Fibroblast of skin of back (primary cell): ENCODE measurements at regions not wholly inside any gene's neighbourhood (a gene's known extent, or its start where the extent isn't known, plus 50 kb on each side); places are given as distances from the start of the nearest gene placed in this dataset.
A peak's percentile ranks its signal among the peaks of the same experiment; 100 is the strongest.

Experiments used
- DNase-seq: peaks from one replicate; pipeline ENCODE4 v3.0.0-alpha.2; 2013

GRCh38 chr10:4730998-4731397, 95.0 kb upstream of the AKR1E2 start:
- DNase-seq: no peak

- DNase-seq: peak; percentile 93
Measured at GRCh38 chr10:4725917-4726606, 99.9 kb upstream of the AKR1E2 start.

- no peak for DNase-seq
Measured at GRCh38 chr10:4723860-4724259, 102.1 kb upstream of the AKR1E2 start.

- DNase-seq: peak; percentile 34
Measured at GRCh38 chr10:4721999-4722753, 103.8 kb upstream of the AKR1E2 start.

DNA sequence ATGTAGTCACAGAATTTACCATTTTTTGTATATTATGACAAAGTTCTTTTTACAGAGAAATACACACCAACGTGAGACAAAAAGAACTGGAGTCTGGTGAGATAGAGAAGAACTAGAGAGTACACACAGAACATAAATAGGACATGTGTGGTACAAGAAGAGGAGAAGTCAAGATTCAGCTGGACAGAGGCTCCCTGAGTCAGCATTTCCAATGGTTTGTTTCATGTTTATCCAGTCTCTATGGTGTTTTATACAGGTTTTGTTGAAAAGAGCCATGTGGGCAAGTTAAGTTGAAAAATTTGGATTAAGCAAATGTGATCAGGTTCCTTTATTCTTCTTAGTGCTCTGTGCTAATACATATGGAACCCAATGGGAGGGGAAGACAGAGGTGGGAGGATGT, 105.5 kb upstream of the AKR1E2 start:
- DNase-seq: no peak

DNA sequence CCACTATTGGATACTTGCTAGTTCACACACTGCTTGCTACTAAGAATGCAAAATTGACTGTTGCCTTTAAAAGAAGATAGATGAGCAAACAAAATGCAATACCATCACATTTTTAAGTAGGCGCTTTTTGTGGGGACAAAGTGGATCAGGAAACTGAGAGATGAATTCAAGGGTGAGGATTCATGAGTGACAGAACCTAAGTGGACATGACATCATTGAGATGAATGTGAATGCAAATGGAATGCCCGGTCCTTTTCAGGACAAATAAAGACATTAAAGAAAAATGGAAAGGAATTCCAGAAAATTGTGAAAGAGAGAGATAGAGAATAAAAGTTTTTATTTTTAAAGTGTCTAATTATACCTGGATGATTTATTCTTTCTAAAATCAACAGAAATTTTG, 106.3 kb upstream of the AKR1E2 start:
- DNase-seq: no peak

- no peak for DNase-seq
Measured at GRCh38 chr10:4719036-4719435, 107.0 kb upstream of the AKR1E2 start.

- no peak for DNase-seq
Measured at GRCh38 chr10:4718544-4718943, 107.5 kb upstream of the AKR1E2 start.

DNA sequence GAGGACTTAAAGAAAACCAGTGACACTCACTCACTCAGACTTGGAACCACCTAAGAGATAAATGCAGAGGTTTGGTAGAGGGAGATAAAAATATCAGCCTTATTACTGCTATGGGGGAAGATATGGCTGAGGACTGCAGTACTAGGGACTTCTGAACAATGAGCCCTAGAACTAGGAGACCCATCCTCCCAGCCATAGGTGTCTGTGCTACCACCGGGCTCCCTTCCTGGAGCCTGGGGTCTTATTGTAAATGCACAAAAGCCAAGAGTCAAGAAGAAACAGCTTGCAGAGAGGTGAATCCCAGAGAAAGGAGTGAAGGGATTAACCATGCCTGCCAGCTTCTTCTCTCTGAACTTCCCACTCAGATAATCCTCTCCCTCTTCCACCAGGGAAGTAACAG, 108.3 kb upstream of the AKR1E2 start:
- DNase-seq: no peak

DNA sequence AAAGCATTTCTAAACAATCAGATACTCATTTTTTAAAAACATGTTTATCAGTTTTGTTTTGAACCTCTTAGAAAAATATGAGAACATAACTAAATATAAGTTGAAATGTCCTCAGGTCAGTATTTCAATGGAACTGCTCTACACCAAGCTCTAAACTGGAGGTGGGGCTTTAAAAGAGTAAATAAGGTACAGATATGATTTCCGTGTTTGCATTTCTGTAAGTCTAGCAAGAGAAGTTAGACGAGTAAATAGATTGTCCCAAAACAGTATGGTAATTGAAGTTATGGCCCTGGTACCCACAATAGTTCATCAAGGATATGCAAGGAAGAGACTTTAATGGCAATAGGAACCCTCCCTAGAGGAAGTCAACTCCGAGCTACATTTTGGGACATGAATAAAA, 115.1 kb upstream of the AKR1E2 start:
- no peak for DNase-seq

GRCh38 chr10:4708123-4708759, 117.8 kb upstream of the AKR1E2 start:
- no peak for DNase-seq

DNA sequence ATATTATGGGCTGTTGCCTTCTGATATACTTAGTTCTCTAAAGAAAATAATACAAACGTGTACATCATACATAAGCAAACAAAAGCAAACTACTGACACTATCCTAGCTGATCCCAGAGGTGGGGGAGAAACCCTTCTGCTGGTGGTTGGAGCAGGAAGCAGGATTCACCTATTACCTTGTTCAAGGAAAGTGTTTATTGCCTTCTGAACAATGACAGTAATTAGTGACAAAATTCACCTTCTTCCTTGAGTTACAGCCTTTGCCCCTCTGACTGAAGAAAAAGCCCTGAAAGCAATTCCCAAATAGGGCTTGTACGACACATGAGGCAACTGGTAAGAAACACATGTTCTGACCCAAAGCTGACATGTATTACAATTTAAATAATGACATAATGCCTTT, 118.8 kb upstream of the AKR1E2 start:
- DNase-seq: no peak

- peak; percentile 85 for DNase-seq
Measured at GRCh38 chr10:4704034-4704545, 121.9 kb upstream of the AKR1E2 start.

DNA sequence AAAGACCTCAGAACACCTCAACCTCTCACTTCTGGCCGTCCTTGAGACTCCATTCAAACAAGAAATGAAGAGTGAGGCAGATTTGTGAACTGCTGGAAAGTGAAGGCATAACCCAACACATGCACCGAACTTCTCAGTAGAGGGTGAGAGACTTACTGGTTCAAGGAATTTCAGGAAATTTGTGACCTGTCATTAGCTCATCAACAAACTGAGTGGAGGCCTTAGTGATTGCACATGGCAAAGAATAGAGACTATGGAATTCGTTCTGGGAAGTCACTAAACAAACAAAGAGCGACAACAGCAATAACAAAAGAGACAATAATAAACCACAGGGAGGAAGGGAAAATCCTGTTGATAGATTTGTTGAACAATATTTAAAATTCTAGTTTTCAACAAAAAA, 125.0 kb upstream of the AKR1E2 start:
- DNase-seq: no peak

- no peak for DNase-seq
Measured at GRCh38 chr10:4699950-4700730, 125.9 kb upstream of the AKR1E2 start.

DNA sequence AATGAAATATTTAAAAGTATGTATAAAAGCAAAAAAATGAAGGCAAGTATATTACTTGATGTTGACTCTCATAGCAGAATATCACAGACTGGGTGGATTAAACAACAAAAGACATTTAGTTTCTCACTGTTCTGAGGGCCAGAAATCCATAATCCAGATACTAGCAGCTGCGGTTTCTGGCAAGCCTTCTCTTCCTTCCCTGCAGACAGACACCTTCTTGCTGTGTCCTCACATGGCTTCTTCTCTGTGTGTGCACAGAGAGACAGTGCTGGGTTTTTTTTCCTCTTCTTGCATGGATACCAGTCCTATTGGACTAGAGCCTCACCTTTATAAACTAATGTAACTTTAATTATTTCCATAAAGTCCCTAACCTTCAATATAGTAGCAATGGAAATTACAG, 127.9 kb upstream of the AKR1E2 start:
- DNase-seq: no peak

DNA sequence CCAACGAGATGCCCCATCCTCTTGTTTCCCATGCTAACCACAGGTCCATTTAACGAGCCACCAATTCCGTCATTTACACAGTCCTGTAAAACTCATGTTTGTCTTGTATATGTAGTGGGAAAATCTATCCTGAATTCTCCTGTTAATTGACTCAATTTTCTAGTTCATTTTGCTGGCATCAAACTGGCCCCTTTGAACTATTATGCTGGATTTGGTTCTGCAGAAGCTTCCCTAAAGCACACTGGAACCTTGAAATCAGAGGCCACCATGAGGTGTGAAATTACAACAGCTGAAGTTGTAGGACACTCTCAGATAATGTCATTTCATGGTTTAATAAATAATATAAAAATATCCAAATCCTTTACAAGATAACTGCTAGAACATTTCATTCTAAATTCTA, 129.8 kb upstream of the AKR1E2 start:
- DNase-seq: no peak

DNA sequence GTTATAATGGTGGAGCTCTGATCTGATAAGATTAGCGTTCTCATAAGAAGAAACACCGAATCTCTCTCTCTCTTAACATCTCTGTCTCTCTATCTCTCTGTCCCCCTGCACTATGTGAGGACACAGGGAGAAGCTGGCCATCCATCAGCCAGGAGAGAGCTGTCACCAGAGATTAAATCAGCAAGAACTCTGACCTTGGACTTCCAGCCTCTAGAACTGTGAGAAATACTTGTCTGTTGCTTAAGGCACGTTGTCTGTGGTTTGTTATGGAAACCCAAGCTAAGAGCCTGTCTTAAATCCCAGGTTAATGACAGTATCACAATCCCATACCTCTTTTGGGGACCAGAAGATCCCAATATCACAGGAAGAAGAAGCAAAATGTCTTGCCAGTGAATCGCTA, 132.0 kb upstream of the AKR1E2 start:
- DNase-seq: no peak

GRCh38 chr10:4692206-4692605, 133.8 kb upstream of the AKR1E2 start:
- DNase-seq: no peak

- DNase-seq: peak; percentile 76
Measured at GRCh38 chr10:4691776-4692175, 134.2 kb upstream of the AKR1E2 start.

DNA sequence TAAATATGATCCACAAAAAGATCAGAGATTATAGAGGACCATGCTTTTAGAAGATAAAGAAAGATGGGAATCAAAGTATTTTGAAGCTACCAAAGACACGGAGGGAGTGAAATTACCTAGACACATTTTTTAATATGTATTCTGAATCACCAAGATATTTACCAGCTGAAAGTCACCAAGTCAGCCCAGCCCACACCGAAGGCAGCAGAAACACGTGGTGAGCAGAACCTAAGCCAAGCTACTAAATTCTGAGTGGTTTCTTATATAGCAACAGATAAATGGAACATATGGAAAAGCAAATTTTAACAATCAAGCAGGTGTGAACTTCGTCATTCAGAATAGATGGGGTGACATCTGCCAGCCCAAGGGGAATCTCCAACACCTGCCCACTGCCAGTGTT, 134.7 kb upstream of the AKR1E2 start:
- no peak for DNase-seq

- no peak for DNase-seq
Measured at GRCh38 chr10:4688601-4689000, 137.4 kb upstream of the AKR1E2 start.

GRCh38 chr10:4688168-4688567, 137.8 kb upstream of the AKR1E2 start:
- no peak for DNase-seq
